HG02852 (cell line): ENCODE measurements at regions not wholly inside any gene's neighbourhood (a gene's known extent, or its start where the extent isn't known, plus 50 kb on each side); places are given as distances from the start of the nearest gene placed in this dataset.
"Not testable (repeated sequence)": the region's sequence is repeated elsewhere in the genome, so short reads cannot be mapped to it uniquely, and the experiment has no call there.

Experiments used
- ATAC-seq: cut with Tn5 transposase; IDR thresholded peaks from one replicate; pipeline ENCODE4 v1.9.1; 2021; ENCODE audit warnings: mild to moderate bottlenecking, moderate library complexity; ENCODE audit not compliant: unreplicated experiment

- ATAC-seq: no peak
Observed at GRCh38 chr3:162498626-162499025, 1002.0 kb downstream of the OTOL1 start.

DNA sequence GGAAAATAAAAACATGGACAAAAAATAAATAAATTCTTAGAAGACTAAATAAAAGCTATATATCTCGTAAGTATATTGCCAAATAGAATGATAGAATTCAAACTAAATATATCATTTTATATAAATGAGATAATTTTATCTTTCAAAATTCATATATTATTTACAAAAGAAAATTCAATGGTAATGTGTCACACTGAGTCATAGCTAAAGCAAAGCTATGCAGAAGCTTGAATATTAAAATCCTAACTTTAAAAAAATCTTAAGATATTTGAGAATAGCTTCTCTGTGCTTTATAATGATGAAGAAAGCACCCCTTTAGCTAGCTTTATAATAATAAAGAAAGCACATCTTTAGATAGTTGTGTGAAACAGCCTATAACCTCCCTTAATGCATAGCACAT lies 1010.8 kb downstream of the OTOL1 start:
- ATAC-seq: no peak

DNA sequence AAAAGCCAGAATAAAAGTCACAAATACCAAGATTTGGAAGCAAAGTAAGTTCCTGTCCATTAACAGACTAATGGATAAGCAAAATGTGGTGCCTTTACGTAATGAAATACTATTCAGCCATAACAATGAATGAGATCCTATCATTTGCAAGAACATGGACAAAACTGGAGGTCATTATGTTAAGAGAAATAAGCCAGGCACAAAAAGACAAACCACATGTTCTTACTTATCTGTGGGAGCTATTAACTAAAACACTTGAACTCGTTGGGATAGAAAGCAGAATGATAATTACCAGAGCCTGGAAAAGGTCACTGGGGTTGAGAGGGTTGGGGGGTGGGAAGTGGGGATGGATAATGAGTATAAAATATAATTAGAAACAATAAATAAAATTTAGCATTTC lies 1015.9 kb downstream of the OTOL1 start:
- no peak for ATAC-seq

DNA sequence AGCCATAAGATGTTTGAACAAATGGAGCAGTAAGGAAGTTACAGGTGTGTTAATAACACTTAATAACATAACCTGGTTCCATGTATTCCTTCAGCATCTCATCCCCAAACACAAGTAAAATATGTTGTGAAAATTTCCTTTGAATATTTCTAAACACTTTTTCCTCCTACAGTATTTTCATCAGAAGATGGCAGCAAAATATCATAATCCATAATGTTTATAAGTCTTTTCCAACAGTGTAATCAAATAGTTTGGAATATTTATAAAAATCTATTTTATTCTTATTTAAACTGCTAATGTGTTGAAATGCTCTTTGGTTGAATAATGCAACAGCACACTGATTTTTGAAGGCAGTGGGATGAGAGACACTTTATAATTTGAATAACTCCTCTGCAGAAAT lies 1020.5 kb downstream of the OTOL1 start:
- no peak for ATAC-seq

GRCh38 chr3:162521669-162522068 lies 1025.1 kb downstream of the OTOL1 start:
- no peak for ATAC-seq

DNA sequence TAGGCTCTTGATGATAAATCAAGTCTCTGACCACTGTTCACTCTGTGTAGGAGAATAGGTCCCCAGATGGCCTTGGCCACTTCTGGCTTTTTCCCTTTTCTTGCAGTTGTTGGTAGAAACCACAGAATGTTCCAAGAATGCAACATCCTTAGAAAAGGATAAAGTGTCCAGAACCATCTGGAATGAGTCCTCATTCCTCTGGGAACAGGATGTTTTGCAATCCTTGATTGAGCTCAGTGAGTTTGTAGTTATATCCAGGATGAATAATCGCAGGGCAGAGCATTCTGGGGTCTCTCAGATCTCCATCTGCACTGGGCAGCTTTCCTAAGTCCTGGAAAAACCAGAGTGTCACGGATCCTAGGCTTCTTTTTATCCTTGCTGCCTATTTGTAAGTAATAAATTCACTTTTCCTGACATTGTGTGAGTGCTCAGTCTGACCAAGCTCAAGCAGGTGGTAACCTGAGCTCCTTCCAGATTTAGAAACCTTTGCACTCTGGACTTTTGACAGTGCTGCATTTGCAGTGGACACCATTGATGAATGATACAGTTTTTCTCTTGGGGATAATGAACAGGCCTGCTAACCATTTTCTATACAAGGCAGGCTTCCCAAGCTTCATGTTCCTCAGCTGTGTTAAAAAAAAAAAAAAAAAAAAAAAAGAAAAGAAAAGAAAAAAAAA lies 1028.6 kb downstream of the OTOL1 start:
- ATAC-seq: no peak

DNA sequence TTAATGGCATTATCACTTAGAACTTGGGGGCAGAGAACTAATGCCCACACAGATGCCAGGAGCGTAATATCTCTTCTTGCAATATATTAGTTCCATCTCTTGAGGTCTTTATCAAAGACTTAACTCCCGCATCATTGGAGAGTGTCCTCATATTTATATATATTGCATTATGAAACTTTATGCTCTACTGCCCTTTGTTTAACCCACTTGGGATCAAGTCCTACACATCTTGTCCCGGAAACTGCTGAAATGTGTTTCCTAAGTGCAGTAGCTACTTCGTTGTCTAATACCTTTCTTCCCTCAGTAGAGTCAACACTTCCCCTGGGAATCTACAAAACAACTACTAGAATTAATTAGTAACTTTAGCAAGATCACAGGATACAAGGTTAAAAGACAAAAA lies 1029.2 kb downstream of the OTOL1 start:
- no peak for ATAC-seq

GRCh38 chr3:162534431-162534830 lies 1037.8 kb downstream of the OTOL1 start:
- no peak for ATAC-seq

- no peak for ATAC-seq
Observed at GRCh38 chr3:162538491-162538890, 1041.9 kb downstream of the OTOL1 start.

- no peak for ATAC-seq
Observed at GRCh38 chr3:162538906-162539305, 1042.3 kb downstream of the OTOL1 start.

DNA sequence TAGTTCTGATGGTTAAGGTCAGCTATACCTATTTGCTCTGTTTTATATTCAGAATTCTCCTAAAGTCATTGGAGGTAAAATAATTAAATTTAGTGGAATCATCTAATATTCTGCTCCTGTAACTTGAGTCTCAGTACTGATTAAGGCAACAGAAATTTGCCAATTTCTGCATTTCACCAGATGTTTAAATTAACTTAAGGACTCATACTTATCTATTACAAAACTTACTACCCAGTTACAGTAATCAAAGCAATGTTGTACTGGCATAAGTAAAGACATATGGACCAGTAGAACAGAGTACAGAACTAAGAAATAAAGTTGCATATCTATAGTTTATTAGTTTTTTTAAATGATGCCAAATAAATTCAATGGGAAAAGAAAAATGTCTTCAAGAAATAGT lies 1043.8 kb downstream of the OTOL1 start:
- no peak for ATAC-seq

DNA sequence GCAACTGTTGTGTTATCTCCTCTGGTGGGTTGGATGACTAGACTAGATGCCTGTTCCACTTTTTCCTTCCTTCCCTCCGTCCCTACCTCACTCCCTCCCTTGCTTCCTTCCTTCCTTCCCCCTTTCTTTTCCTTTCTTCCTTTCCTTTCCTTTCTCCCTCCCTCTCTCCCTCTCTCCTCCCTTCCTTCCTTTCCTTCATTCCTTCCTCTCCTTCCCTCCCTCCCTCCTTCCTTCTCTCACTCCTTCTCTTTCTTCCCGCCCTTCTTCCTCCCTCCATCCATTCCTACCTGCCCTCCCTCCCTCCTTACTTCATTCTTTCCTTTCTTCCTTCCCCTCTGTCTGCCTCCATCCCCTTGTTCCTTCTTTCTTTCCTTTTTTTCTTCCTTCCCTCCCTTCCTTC lies 1045.3 kb downstream of the OTOL1 start:
- no peak for ATAC-seq

DNA sequence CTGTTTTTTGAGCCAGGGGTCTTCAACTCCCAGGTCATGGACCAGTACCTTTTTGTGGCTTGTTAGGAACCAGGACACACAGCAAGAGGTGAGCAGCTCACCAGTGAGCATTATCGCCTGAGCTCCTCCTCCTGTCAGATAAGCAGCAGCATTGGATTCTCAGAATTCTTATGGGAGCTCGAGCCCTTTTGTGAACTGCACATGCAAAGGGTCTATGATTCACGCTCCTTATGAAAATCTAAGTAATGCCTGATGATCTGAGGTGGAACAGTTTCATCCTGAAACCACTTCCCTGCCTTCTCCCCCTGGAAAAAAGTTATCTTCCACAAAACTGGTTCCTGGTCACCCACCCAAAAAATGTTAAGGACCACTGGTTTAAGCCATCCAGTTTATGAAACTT lies 1047.6 kb downstream of the OTOL1 start:
- ATAC-seq: no peak

DNA sequence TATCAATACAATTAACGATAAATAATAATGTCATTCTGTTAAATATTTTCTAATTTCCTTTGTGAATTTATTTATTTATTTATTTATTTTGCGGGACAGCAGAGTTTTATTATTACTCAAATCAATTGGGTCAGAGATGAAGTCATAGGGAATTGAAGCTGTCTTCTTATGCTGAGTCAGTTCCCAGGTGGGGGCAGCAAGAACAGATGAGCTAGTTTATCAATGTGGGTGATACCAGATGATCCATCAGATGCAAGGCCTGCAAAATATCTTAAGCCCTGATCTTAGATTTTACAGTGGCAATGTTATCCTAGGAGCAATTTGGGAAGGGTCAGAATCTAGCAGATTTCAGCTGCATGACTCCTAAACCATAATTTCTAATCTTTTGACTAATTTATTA lies 1050.3 kb downstream of the OTOL1 start:
- ATAC-seq: no peak

- no peak for ATAC-seq
Observed at GRCh38 chr3:162547321-162547720, 1050.7 kb downstream of the OTOL1 start.

DNA sequence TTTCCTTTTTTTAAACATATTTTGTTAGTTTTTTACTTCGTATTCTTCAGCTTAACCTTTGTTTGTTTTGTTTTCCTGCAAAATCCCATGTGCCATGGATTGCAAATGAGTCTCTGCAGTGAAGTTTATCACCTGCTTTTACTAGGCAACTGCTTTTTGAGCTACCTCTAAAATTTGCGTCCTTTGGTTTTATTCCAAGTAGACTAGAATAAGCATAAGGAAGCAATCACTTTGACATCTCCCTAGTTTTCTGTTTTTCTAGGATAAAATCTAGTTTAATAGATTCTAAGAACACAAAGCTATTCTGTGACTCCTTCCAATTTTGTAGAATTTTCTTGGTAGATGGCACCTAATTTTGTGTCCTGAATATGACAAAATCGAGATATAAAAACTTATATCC lies 1059.2 kb downstream of the OTOL1 start:
- no peak for ATAC-seq

GRCh38 chr3:162558016-162558415 lies 1061.4 kb downstream of the OTOL1 start:
- no peak for ATAC-seq

GRCh38 chr3:162568706-162569105 lies 1072.1 kb downstream of the OTOL1 start:
- no peak for ATAC-seq

DNA sequence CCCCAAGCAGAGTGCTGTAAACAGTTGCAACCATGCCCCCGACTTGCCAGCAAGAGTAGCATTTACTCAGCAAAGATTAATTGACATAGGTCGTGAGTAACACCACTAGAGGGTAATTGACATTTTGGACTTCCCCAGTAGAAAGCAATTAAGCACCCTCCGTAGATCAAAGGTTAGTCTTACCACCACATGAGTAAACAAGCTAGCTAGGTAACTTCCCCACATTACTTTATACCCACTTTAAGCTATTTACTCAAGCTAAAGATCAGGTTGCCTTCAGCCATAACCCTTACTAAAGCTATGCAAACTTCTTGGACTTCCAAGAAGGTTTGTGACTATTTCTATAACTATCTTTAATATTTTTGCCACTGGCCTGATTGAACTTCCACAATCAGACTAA lies 1072.7 kb downstream of the OTOL1 start:
- ATAC-seq: no peak

DNA sequence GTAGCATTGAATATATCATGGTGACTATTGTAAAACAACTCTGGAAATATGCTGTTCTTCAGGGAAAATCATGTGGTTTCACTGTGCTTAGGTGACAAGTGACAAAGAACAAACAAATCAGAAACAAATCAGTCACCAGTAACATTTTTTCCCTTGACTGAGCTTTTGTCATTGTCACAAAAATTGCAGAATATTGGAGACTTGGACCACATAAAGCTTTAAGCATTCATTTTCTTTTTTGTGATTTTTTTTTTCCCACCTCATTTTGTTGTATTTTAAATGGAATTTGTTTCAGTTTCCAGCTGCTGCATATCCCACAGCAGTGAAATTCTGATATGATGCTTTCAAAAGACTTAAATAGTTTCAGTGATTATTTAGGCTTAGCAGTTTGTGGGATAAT lies 1088.4 kb downstream of the OTOL1 start:
- no peak for ATAC-seq

GRCh38 chr3:162586591-162586990 lies 1090.0 kb downstream of the OTOL1 start:
- no peak for ATAC-seq

DNA sequence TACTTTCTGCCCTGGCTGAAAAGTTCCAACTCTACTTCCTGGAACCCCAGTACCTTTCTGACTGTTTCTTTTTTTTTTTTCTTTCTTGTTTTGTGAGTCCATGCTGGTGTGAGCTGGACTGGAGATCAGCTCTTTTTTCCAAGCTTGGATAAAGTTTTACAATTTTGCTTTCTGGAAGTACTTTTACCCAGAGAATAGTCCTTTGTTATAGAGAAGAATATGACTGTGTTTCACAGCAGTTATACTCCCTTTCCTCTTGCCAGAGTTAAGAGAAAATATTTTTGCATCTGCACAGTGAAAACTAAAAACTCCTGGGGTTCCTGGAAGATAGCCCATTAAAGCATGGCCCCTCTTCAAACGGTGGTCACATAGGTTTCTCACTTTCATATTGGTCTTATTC lies 1100.6 kb downstream of the OTOL1 start:
- ATAC-seq: no peak

DNA sequence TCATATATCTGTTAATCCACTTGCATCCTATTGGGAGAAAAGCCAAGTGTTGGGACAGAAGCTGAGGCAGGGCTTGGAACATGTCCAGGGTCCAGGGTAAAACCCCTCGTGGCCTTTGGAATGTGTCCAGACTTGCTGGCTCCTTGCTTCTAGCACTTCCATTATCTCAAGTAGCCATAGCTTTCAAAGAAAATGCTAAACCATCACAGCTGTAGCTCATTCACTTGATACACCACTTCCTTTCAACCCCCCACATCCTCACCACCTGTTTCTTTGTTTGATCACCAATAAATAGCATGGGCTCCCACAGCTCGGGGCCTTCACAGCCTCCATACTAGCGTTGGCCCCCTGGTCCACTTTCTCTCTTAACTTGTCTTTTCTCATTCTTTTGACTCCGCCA lies 1101.9 kb downstream of the OTOL1 start:
- not testable (repeated sequence) for ATAC-seq
